Activated T-helper 2 cell treated with anti-CD3 and anti-CD28 coated beads, Interferon-gamma antibody, Interleukin-2, Interleukin-4, amounts not matched to agents 10 μg/mL and 5 μg/mL and 100 μg/mL, durations not matched to agents 14 hours and 24 hours and 36 hours (primary cell): ENCODE measurements at regions not wholly inside any gene's neighbourhood (a gene's known extent, or its start where the extent isn't known, plus 50 kb on each side); places are given as distances from the start of the nearest gene placed in this dataset.

ENCODE experiments used
- DNase-seq: peaks from one replicate; pipeline ENCODE4 v3.0.0; 2021; ENCODE audit warnings: low spot score
- H3K27ac Mint-ChIP-seq: one replicate; pipeline ENCODE4 v1.8.0; 2021; ENCODE audit warnings: mixed read lengths
- H3K27me3 Mint-ChIP-seq: one replicate; pipeline ENCODE4 v1.8.0; 2021; ENCODE audit warnings: low read depth, mixed read lengths
- H3K36me3 Mint-ChIP-seq: one replicate; pipeline ENCODE4 v1.8.0; 2021; ENCODE audit warnings: low read depth, mixed read lengths
- H3K4me1 Mint-ChIP-seq: one replicate; pipeline ENCODE4 v1.8.0; 2021; ENCODE audit warnings: low read depth, mixed read lengths
- H3K4me3 Mint-ChIP-seq: one replicate; pipeline ENCODE4 v1.8.0; 2021; ENCODE audit warnings: low read depth, mild to moderate bottlenecking, moderate library complexity, mixed read lengths
- H3K9me3 Mint-ChIP-seq: one replicate; pipeline ENCODE4 v1.8.0; 2021; ENCODE audit warnings: mixed read lengths
- intact Hi-C: fragments of 100-400 bp; cut with micrococcal nuclease; formaldehyde crosslinking; loops from one replicate; pipeline ENCODE4 v1.15.1; 2023

GRCh38 chr21:35145626-35146233 lies 96.6 kb upstream of the RUNX1 start:
- H3K36me3 Mint-ChIP-seq, result peaks cover 18% of the 10 kb centered on the region
- peak overlapping the region; percentile 33 for H3K27ac Mint-ChIP-seq
- H3K27me3 Mint-ChIP-seq, result no peaks in the 10 kb centered on the region
- no peak overlapping the region for H3K4me3 Mint-ChIP-seq
- intact Hi-C loops, result loop anchor here (5.0 kb wide), 1 partner anchor 257 kb away; no protein-coding TSS in a partner anchor
- H3K4me1 Mint-ChIP-seq, result peaks cover 36% of the 10 kb centered on the region
- DNase-seq, result no peak
- H3K9me3 Mint-ChIP-seq, result peaks cover 13% of the 10 kb centered on the region

DNA sequence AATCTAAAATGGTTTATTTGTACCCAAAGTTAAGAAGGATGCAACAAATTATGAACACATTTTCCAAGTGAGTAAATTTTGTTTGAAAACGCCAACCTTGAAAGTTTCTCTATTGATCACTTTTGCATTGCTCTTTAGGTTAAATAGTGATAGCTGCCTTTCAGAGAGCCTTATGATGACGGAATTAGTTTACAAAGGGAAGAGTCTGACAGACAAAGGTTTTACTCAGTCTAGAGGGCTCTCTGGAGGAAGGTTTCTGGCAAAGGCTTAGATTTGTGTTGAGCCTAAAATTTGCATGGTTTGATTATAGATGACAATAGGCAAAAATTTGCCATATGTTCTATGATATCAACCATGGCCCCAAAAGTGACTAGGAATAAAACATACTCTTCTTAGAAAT lies 95.9 kb upstream of the RUNX1 start:
- Mint-ChIP-seq H3K4me1 (peaks cover 33% of the 10 kb centered on the region), H3K36me3 (peaks cover 12% of the 10 kb centered on the region), H3K4me3 (no peak overlapping the region), H3K9me3 (peaks cover 5% of the 10 kb centered on the region), H3K27me3 (no peaks in the 10 kb centered on the region), H3K27ac (peak overlapping the region; percentile 63)
- intact Hi-C loops, result loop anchor here (5.0 kb wide), 1 partner anchor 257 kb away; no protein-coding TSS in a partner anchor
- no peak for DNase-seq

GRCh38 chr21:35142036-35142815 lies 93.1 kb upstream of the RUNX1 start:
- Mint-ChIP-seq H3K9me3 (no peaks in the 10 kb centered on the region), H3K4me1 (peaks cover 35% of the 10 kb centered on the region), H3K36me3 (peaks cover 3% of the 10 kb centered on the region), H3K4me3 (no peak overlapping the region), H3K27me3 (no peaks in the 10 kb centered on the region), H3K27ac (no peak overlapping the region)
- intact Hi-C loops, result no loop called here
- DNase-seq, result no peak

GRCh38 chr21:35139382-35139715 lies 90.2 kb upstream of the RUNX1 start:
- Mint-ChIP-seq H3K4me3 (peak overlapping the region; percentile 62), H3K27me3 (no peaks in the 10 kb centered on the region), H3K9me3 (no peaks in the 10 kb centered on the region), H3K36me3 (peaks cover 3% of the 10 kb centered on the region), H3K4me1 (peaks cover 30% of the 10 kb centered on the region), H3K27ac (peak overlapping the region; percentile 94)
- intact Hi-C loops, result loop anchor here (1.0 to 2.0 kb wide), 6 partner anchors 27 to 203 kb away; partner anchors contain the start of gene RUNX1
- DNase-seq, result no peak

DNA sequence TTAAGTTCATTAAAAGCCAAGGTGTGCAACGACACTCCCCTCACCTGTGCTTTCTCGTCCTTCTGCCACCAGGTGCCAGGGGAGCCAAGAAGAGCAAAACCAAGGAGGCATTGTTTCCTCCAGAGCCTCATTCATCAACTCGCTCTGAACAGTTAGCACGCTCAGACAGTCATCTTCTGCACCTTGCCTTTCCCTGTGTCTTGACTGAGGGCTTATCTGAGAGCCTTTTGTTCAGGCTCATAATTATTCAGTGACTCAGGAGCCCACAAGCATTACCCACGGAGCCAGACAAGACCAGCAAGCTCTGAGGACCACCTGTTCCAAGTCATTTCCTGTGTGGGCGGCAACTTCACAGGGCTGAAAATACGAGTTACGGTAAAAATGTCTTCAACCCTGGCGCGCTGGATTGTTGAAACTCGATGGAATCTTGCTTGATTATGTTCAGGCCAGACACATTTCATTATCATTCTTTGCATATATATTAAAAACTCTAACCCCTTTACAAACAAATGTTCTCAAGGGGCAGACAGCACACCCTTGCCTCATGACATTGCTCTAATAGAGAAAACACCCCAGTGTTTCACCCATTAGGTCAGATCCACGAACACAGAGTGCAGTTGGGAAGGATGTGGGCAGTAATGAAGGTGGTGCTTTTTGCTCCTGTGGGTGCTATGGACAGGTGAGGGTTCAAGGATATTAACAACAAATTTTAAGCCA lies 89.7 kb upstream of the RUNX1 start:
- Mint-ChIP-seq H3K9me3 (no peaks in the 10 kb centered on the region), H3K36me3 (peaks cover 3% of the 10 kb centered on the region), H3K4me1 (peaks cover 33% of the 10 kb centered on the region), H3K4me3 (peak overlapping the region; percentile 62), H3K27me3 (no peaks in the 10 kb centered on the region), H3K27ac (peak overlapping the region; percentile 94)
- intact Hi-C loops, result loop anchor here (1.0 to 2.0 kb wide), 6 partner anchors 26 to 203 kb away; partner anchors contain the start of gene RUNX1
- DNase-seq, result peak; percentile 10

DNA sequence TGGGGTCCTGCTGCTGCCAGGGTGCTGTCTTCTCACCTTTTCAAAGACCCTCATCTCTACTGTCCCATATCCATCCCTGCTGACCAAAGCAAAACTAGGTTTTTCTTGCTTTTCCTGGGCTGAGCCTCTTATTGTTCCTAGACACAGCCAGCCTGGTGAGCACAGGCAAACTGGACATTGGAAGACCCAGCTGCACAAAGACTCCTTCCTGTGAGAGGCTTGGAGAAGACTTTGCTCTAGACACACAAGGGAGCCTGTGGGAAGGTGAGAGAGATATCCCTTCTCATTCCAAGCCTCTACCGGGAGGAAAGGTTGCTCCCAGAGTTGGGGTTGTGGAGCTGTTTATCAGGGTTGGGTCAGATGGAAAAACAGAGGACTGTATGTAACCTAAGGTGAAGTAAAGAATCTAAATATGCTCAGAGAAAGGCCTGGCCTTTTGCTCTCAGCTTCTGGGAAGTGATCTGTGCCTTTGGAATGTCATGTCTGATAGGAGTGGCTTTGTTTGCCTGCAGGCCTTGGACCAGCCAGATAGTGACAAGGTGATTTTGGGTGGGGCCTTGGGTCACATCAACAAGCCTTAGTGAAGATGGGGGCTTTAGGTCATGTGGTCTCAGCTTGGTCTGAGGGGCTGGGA lies 87.6 kb upstream of the RUNX1 start:
- H3K27me3 Mint-ChIP-seq, result no peaks in the 10 kb centered on the region
- peak overlapping the region; percentile 7 for H3K27ac Mint-ChIP-seq
- peaks cover 2% of the 10 kb centered on the region for H3K36me3 Mint-ChIP-seq
- peaks cover 33% of the 10 kb centered on the region for H3K4me1 Mint-ChIP-seq
- no peaks in the 10 kb centered on the region for H3K9me3 Mint-ChIP-seq
- H3K4me3 Mint-ChIP-seq, result no peak overlapping the region
- DNase-seq, result no peak
- intact Hi-C loops, result no loop called here

DNA sequence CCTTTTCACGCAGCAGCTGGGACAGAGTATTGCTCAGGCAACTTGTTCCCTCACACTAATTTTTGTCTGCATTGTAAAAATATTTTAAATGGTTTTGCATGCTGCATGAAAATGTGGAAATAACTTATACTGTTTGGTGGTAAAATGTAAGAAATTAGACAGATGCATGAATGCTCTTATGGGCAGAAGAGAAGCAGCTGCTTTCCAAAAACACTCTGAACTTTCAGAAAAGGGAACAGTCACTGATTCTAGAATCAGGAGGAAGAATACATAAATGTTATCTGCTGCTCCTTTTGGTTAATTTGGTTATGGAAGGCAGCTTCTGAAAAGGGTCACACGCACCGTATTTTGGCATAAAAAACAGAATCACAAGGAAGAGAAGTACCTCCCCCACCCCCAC lies 87.0 kb upstream of the RUNX1 start:
- Mint-ChIP-seq H3K9me3 (no peaks in the 10 kb centered on the region), H3K27me3 (no peaks in the 10 kb centered on the region), H3K36me3 (no peaks in the 10 kb centered on the region), H3K4me1 (peaks cover 33% of the 10 kb centered on the region), H3K27ac (peak overlapping the region; percentile 23), H3K4me3 (no peak overlapping the region)
- DNase-seq, result no peak
- intact Hi-C loops, result no loop called here

DNA sequence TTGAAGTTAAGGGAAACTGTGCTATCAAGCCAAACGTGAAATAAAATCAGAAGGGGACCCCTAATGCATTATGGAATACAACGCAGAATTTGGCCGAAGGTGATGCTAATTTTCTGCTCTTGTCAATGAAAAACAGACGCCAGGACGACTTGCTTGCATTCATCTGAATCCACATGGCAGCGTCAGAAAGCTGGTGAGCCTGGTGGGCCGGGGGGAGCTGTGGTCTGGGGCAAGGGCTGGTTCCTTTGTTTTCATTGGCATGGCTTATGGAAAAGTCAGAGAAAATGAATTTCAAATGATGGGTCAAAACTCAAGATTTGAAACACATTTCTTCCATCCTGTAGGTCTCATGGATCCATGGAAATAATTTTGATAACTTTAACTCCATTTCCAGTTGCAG lies 86.4 kb upstream of the RUNX1 start:
- Mint-ChIP-seq H3K4me1 (peaks cover 30% of the 10 kb centered on the region), H3K9me3 (peaks cover 4% of the 10 kb centered on the region), H3K4me3 (no peak overlapping the region), H3K36me3 (peaks cover 1% of the 10 kb centered on the region), H3K27me3 (no peaks in the 10 kb centered on the region), H3K27ac (no peak overlapping the region)
- DNase-seq, result no peak
- intact Hi-C loops, result no loop called here

DNA sequence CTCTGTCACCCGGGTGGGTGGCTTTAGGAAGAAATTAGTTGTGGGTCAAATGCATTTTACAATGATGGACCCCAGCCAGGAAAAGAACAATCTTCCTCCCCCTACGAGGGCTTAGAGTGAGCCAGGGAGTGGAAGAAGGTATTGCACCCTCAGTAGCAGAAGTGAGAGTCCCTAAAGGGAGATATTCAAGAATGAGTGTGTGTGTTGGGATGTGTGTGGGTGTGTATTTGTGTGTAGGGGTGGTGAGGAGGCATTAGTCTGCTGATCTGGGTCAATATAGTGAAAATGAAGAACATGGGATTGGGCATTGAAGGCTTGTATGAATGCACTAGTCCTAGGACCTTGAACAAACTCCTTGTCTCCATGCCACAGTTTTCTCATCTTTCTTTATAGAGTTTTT lies 85.2 kb upstream of the RUNX1 start:
- Mint-ChIP-seq H3K27me3 (no peaks in the 10 kb centered on the region), H3K36me3 (peaks cover 6% of the 10 kb centered on the region), H3K9me3 (peaks cover 9% of the 10 kb centered on the region), H3K4me1 (peaks cover 22% of the 10 kb centered on the region), H3K4me3 (no peak overlapping the region), H3K27ac (no peak overlapping the region)
- intact Hi-C loops, result no loop called here
- no peak for DNase-seq

- Mint-ChIP-seq H3K4me1 (no peaks in the 10 kb centered on the region), H3K36me3 (peaks cover 17% of the 10 kb centered on the region), H3K4me3 (no peak overlapping the region), H3K9me3 (peaks cover 42% of the 10 kb centered on the region), H3K27me3 (no peaks in the 10 kb centered on the region), H3K27ac (no peak overlapping the region)
- intact Hi-C loops, result no loop called here
- DNase-seq, result no peak
These were observed 79.4 kb upstream of the RUNX1 start for GRCh38 chr21:35128536-35128935.

GRCh38 chr21:35127851-35128250 lies 78.7 kb upstream of the RUNX1 start:
- no peaks in the 10 kb centered on the region for H3K4me1 Mint-ChIP-seq
- no peak overlapping the region for H3K27ac Mint-ChIP-seq
- H3K9me3 Mint-ChIP-seq, result peaks cover 47% of the 10 kb centered on the region

DNA sequence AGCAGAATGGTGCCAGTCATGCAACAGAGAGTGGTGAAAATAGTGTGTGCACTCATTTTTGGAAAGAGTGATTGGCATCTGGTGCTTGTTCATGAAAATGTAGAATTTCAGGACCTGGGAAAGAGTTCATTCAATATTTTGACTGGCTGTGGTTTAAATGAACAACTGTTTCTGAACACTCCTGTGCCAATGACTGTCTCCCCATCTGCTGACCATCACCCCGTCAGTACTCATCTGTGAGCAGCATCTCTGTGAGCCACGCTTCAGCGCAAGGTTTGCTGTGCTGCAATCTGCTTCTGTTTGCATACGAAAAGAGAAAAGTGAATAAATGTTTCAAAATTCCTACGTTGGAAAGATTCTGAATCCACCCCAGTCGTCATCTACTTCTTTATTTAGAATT lies 77.9 kb upstream of the RUNX1 start:
- Mint-ChIP-seq H3K4me1 (no peaks in the 10 kb centered on the region), H3K9me3 (peaks cover 54% of the 10 kb centered on the region)

More at GRCh38 chr21:35127851-35128250, 78.7 kb upstream of the RUNX1 start:
- no peaks in the 10 kb centered on the region for H3K27me3 Mint-ChIP-seq
- H3K36me3 Mint-ChIP-seq, result peaks cover 22% of the 10 kb centered on the region
- intact Hi-C loops, result no loop called here
- DNase-seq, result no peak
- H3K4me3 Mint-ChIP-seq, result no peak overlapping the region

More for the DNA sequence above, 77.9 kb upstream of the RUNX1 start:
- intact Hi-C loops, result no loop called here
- DNase-seq, result no peak
- Mint-ChIP-seq H3K4me3 (no peak overlapping the region), H3K27ac (no peak overlapping the region), H3K36me3 (peaks cover 29% of the 10 kb centered on the region), H3K27me3 (no peaks in the 10 kb centered on the region)
